ENCODE measurements at regions not wholly inside any gene's neighbourhood (a gene's known extent, or its start where the extent isn't known, plus 50 kb on each side); places are given as distances from the start of the nearest gene placed in this dataset.

- RAD21 ChIA-PET (ENCODE audit: unreplicated experiment) = no interaction called here
- no peak overlapping the region for H3K27ac ChIP-seq (ENCODE audit: control insufficient read depth, insufficient read depth)
- no peaks in the 10 kb centered on the region for H3K4me1 ChIP-seq (ENCODE audit: control insufficient read depth, insufficient read depth, low read length)
- 4% methylated on average over 2 of the region's 2 CpGs for WGBS (ENCODE audit: insufficient coverage, insufficient replicate concordance, low lambda C conversion rate, missing lambda C conversion rate)
- BruUV-seq (replicated peaks) = no TSS peak
- H3K9ac ChIP-seq (ENCODE audit: control insufficient read depth, insufficient read depth, low read length) = no peak overlapping the region
- TF ChIP-seq HSF1 (IDR thresholded peaks at IDR 0.05; ENCODE audit: low read depth, low read length) = no peak
- no peak for TF ChIP-seq PAX8 (IDR thresholded peaks at IDR 0.05)
- no peak for TF ChIP-seq PML (IDR thresholded peaks at IDR 0.05; ENCODE audit: low read length)
- no peak for TF ChIP-seq EED (IDR thresholded peaks at IDR 0.05; ENCODE audit: low read depth)
- no peak for TF ChIP-seq TAF1 (IDR thresholded peaks at IDR 0.05; ENCODE audit: borderline replicate concordance, low read depth, low read length)
- TF ChIP-seq EGR1 (IDR thresholded peaks at IDR 0.05; ENCODE audit: borderline replicate concordance in 1 of 2, low read depth in 2 of 2, low read length in 2 of 2) = no peak
- no peak for TF ChIP-seq PAX5 (IDR thresholded peaks at IDR 0.05; ENCODE audit: borderline replicate concordance, low read depth, low read length)
- POLR2A ChIA-PET = no interaction called here
- ATAC-seq (no peak), DNase-seq (ENCODE audit: low read depth, low spot score) (no peak), FAIRE-seq (no peak)
- no peaks in the 10 kb centered on the region for H3K27me3 ChIP-seq (replicated peaks in 1 of 2; ENCODE audit: control insufficient read depth in 2 of 2, insufficient read depth in 2 of 2, low read length in 1 of 2)
- CTCF ChIA-PET = no interaction called here
- no peak overlapping the region for H3K4me2 ChIP-seq (ENCODE audit: control insufficient read depth, insufficient read depth)
- no peaks in the 10 kb centered on the region for H3K9me3 ChIP-seq (replicated peaks; ENCODE audit: control insufficient read depth, insufficient read depth, low read length)
- SMC1A ChIA-PET (ENCODE audit: uncharacterized antibody, unreplicated experiment) = no interaction called here
- in situ Hi-C loops (cut with MboI) (no loop called here), intact Hi-C loops (cut with micrococcal nuclease; ENCODE audit: unreplicated experiment) (no loop called here)
- H3K4me3 ChIP-seq = no peak overlapping the region
- H4K20me1 ChIP-seq (ENCODE audit: control insufficient read depth, insufficient read depth) = no peaks in the 10 kb centered on the region
- H3K79me2 ChIP-seq (ENCODE audit: control insufficient read depth, insufficient read depth, low read length) = no peaks in the 10 kb centered on the region
- H2AFZ ChIP-seq (ENCODE audit: control insufficient read depth, low read depth, low read length) = no peak overlapping the region
- H3K36me3 ChIP-seq (ENCODE audit: control insufficient read depth in 2 of 2, insufficient read depth in 2 of 2, low read length in 1 of 2) = no peaks in the 10 kb centered on the region
Measured at GRCh38 chr3:74403307-74403706, 211.2 kb downstream of the CNTN3 start.

- WGBS (ENCODE audit: insufficient coverage, insufficient replicate concordance, low lambda C conversion rate, missing lambda C conversion rate) = 0% methylated on average over 3 of the region's 3 CpGs
- Histone ChIP-seq H3K9ac (ENCODE audit: control insufficient read depth, insufficient read depth, low read length) (no peak overlapping the region), H3K9me3 (replicated peaks; ENCODE audit: control insufficient read depth, insufficient read depth, low read length) (no peaks in the 10 kb centered on the region), H3K4me1 (ENCODE audit: control insufficient read depth, insufficient read depth, low read length) (no peaks in the 10 kb centered on the region), H3K36me3 (ENCODE audit: control insufficient read depth in 2 of 2, insufficient read depth in 2 of 2, low read length in 1 of 2) (no peaks in the 10 kb centered on the region), H4K20me1 (ENCODE audit: control insufficient read depth, insufficient read depth) (no peaks in the 10 kb centered on the region), H2AFZ (ENCODE audit: control insufficient read depth, low read depth, low read length) (no peak overlapping the region), H3K27me3 (replicated peaks in 1 of 2; ENCODE audit: control insufficient read depth in 2 of 2, insufficient read depth in 2 of 2, low read length in 1 of 2) (no peaks in the 10 kb centered on the region), H3K79me2 (ENCODE audit: control insufficient read depth, insufficient read depth, low read length) (no peaks in the 10 kb centered on the region), H3K27ac (ENCODE audit: control insufficient read depth, insufficient read depth) (no peak overlapping the region), H3K4me3 (no peak overlapping the region), H3K4me2 (ENCODE audit: control insufficient read depth, insufficient read depth) (no peak overlapping the region)
- ChIA-PET SMC1A (ENCODE audit: uncharacterized antibody, unreplicated experiment) (no interaction called here), CTCF (no interaction called here), RAD21 (ENCODE audit: unreplicated experiment) (no interaction called here), POLR2A (no interaction called here)
- in situ Hi-C loops (cut with MboI) (no loop called here), intact Hi-C loops (cut with micrococcal nuclease; ENCODE audit: unreplicated experiment) (no loop called here)
- no TSS peak for BruUV-seq (replicated peaks)
- TF ChIP-seq SREBF1 (IDR thresholded peaks at IDR 0.05; ENCODE audit: low read length) (no peak), ATF2 (IDR thresholded peaks at IDR 0.05; ENCODE audit: low read length) (no peak), BCL11A (IDR thresholded peaks at IDR 0.05; ENCODE audit: low read depth, low read length) (no peak), KDM1A (IDR thresholded peaks at IDR 0.05; ENCODE audit: borderline replicate concordance) (no peak)
- TF ChIP-seq, protein P1, sequence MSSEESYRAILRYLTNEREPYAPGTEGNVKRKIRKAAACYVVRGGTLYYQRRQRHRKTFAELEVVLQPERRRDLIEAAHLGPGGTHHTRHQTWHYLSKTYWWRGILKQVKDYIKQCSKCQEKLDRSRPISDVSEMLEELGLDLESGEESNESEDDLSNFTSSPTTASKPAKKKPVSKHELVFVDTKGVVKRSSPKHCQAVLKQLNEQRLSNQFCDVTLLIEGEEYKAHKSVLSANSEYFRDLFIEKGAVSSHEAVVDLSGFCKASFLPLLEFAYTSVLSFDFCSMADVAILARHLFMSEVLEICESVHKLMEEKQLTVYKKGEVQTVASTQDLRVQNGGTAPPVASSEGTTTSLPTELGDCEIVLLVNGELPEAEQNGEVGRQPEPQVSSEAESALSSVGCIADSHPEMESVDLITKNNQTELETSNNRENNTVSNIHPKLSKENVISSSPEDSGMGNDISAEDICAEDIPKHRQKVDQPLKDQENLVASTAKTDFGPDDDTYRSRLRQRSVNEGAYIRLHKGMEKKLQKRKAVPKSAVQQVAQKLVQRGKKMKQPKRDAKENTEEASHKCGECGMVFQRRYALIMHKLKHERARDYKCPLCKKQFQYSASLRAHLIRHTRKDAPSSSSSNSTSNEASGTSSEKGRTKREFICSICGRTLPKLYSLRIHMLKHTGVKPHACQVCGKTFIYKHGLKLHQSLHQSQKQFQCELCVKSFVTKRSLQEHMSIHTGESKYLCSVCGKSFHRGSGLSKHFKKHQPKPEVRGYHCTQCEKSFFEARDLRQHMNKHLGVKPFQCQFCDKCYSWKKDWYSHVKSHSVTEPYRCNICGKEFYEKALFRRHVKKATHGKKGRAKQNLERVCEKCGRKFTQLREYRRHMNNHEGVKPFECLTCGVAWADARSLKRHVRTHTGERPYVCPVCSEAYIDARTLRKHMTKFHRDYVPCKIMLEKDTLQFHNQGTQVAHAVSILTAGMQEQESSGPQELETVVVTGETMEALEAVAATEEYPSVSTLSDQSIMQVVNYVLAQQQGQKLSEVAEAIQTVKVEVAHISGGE (CRISPR knock-in tag; IDR thresholded peaks at IDR 0.05) = no peak
- ATAC-seq (no peak), DNase-seq (ENCODE audit: low read depth, low spot score) (no peak), FAIRE-seq (no peak)
Measured at GRCh38 chr3:74402821-74403220, 211.6 kb downstream of the CNTN3 start.

Data from GM12878 (cell line).